IPS-18a (cell line): ENCODE measurements at regions not wholly inside any gene's neighbourhood (a gene's known extent, or its start where the extent isn't known, plus 50 kb on each side); places are given as distances from the start of the nearest gene placed in this dataset.

Experiments used
- H3K27ac ChIP-seq: one replicate; pipeline ENCODE4 v1.5.1; 2013; ENCODE audit warnings: low read length
- H3K27me3 ChIP-seq: one replicate; pipeline ENCODE4 v1.6.1; 2013; ENCODE audit warnings: mild to moderate bottlenecking, low read length; ENCODE audit not compliant: control insufficient read depth, insufficient read depth
- H3K36me3 ChIP-seq: one replicate; pipeline ENCODE4 v1.6.1; 2013; ENCODE audit warnings: low read depth, low read length; ENCODE audit not compliant: control insufficient read depth
- H3K4me1 ChIP-seq: one replicate; pipeline ENCODE4 v1.6.1; 2013; ENCODE audit warnings: low read depth, low read length; ENCODE audit not compliant: control insufficient read depth
- H3K4me3 ChIP-seq: one replicate; pipeline ENCODE4 v1.5.1; 2013; ENCODE audit warnings: low read length
- H3K9ac ChIP-seq: one replicate; pipeline ENCODE4 v1.6.1; 2013; ENCODE audit warnings: mild to moderate bottlenecking, low read length, moderate library complexity
- H3K9me3 ChIP-seq: one replicate; pipeline ENCODE4 v1.6.1; 2013; ENCODE audit warnings: low read depth, low read length; ENCODE audit not compliant: control insufficient read depth

- H3K27me3 ChIP-seq, result no peaks in the 10 kb centered on the region
- H3K4me1 ChIP-seq, result no peaks in the 10 kb centered on the region
- no peak overlapping the region for H3K9ac ChIP-seq
- H3K36me3 ChIP-seq, result no peaks in the 10 kb centered on the region
- H3K27ac ChIP-seq, result no peak overlapping the region
- no peak overlapping the region for H3K4me3 ChIP-seq
- no peaks in the 10 kb centered on the region for H3K9me3 ChIP-seq
Measured at GRCh38 chr14:62099091-62099490, 336.9 kb downstream of the SNAPC1 start.

GRCh38 chr14:62101189-62101588, 339.0 kb downstream of the SNAPC1 start:
- H3K27ac ChIP-seq, result no peak overlapping the region
- no peaks in the 10 kb centered on the region for H3K9me3 ChIP-seq
- H3K4me1 ChIP-seq, result no peaks in the 10 kb centered on the region
- no peaks in the 10 kb centered on the region for H3K27me3 ChIP-seq
- no peak overlapping the region for H3K4me3 ChIP-seq
- H3K36me3 ChIP-seq, result no peaks in the 10 kb centered on the region
- no peak overlapping the region for H3K9ac ChIP-seq

GRCh38 chr14:62101673-62102348, 339.6 kb downstream of the SNAPC1 start:
- no peak overlapping the region for H3K4me3 ChIP-seq

GRCh38 chr14:62102349-62102725, 340.1 kb downstream of the SNAPC1 start:
- Histone ChIP-seq H3K9me3 (no peaks in the 10 kb centered on the region), H3K9ac (no peak overlapping the region), H3K4me1 (no peaks in the 10 kb centered on the region), H3K27me3 (no peaks in the 10 kb centered on the region), H3K4me3 (no peak overlapping the region), H3K27ac (no peak overlapping the region), H3K36me3 (no peaks in the 10 kb centered on the region)

More at GRCh38 chr14:62101673-62102348, 339.6 kb downstream of the SNAPC1 start:
- H3K9ac ChIP-seq, result no peak overlapping the region
- H3K36me3 ChIP-seq, result no peaks in the 10 kb centered on the region
- no peaks in the 10 kb centered on the region for H3K9me3 ChIP-seq
- H3K27me3 ChIP-seq, result no peaks in the 10 kb centered on the region
- H3K4me1 ChIP-seq, result no peaks in the 10 kb centered on the region
- H3K27ac ChIP-seq, result no peak overlapping the region

GRCh38 chr14:62103464-62103863, 341.2 kb downstream of the SNAPC1 start:
- Histone ChIP-seq H3K27me3 (no peaks in the 10 kb centered on the region), H3K9me3 (no peaks in the 10 kb centered on the region), H3K36me3 (no peaks in the 10 kb centered on the region), H3K9ac (no peak overlapping the region), H3K4me1 (no peaks in the 10 kb centered on the region), H3K27ac (no peak overlapping the region), H3K4me3 (no peak overlapping the region)

- Histone ChIP-seq H3K9ac (no peak overlapping the region), H3K4me3 (no peak overlapping the region), H3K27me3 (peaks cover 11% of the 10 kb centered on the region), H3K27ac (no peak overlapping the region), H3K9me3 (no peaks in the 10 kb centered on the region), H3K36me3 (no peaks in the 10 kb centered on the region), H3K4me1 (no peaks in the 10 kb centered on the region)
Measured at GRCh38 chr14:62110941-62111340, 348.7 kb downstream of the SNAPC1 start.

- Histone ChIP-seq H3K27ac (no peak overlapping the region), H3K9ac (peak overlapping the region; percentile 49), H3K4me3 (peak overlapping the region; percentile 69), H3K27me3 (peaks cover 46% of the 10 kb centered on the region), H3K9me3 (no peaks in the 10 kb centered on the region), H3K4me1 (peaks cover 4% of the 10 kb centered on the region), H3K36me3 (no peaks in the 10 kb centered on the region)
Measured at GRCh38 chr14:62117010-62117750, 355.0 kb downstream of the SNAPC1 start.

- no peaks in the 10 kb centered on the region for H3K36me3 ChIP-seq
- H3K4me3 ChIP-seq, result peak overlapping the region; percentile 69
- H3K27me3 ChIP-seq, result peaks cover 46% of the 10 kb centered on the region
- no peak overlapping the region for H3K9ac ChIP-seq
- H3K4me1 ChIP-seq, result peaks cover 4% of the 10 kb centered on the region
- no peak overlapping the region for H3K27ac ChIP-seq
- no peaks in the 10 kb centered on the region for H3K9me3 ChIP-seq
Measured at GRCh38 chr14:62117751-62118105, 355.5 kb downstream of the SNAPC1 start.

- peaks cover 46% of the 10 kb centered on the region for H3K27me3 ChIP-seq
- H3K9ac ChIP-seq, result no peak overlapping the region
- no peak overlapping the region for H3K4me3 ChIP-seq
- H3K4me1 ChIP-seq, result peaks cover 4% of the 10 kb centered on the region
- H3K9me3 ChIP-seq, result no peaks in the 10 kb centered on the region
- H3K36me3 ChIP-seq, result no peaks in the 10 kb centered on the region
- no peak overlapping the region for H3K27ac ChIP-seq
Measured at GRCh38 chr14:62118461-62118860, 356.2 kb downstream of the SNAPC1 start.

GRCh38 chr14:62118871-62119270, 356.7 kb downstream of the SNAPC1 start:
- Histone ChIP-seq H3K27ac (no peak overlapping the region), H3K4me3 (no peak overlapping the region), H3K36me3 (no peaks in the 10 kb centered on the region), H3K9ac (no peak overlapping the region), H3K4me1 (peaks cover 4% of the 10 kb centered on the region), H3K9me3 (no peaks in the 10 kb centered on the region), H3K27me3 (peaks cover 46% of the 10 kb centered on the region)

- Histone ChIP-seq H3K36me3 (no peaks in the 10 kb centered on the region), H3K9me3 (no peaks in the 10 kb centered on the region), H3K4me3 (no peak overlapping the region), H3K4me1 (peaks cover 6% of the 10 kb centered on the region), H3K27me3 (peaks cover 7% of the 10 kb centered on the region), H3K9ac (no peak overlapping the region), H3K27ac (no peak overlapping the region)
Measured at GRCh38 chr14:62123961-62124360, 361.7 kb downstream of the SNAPC1 start.

GRCh38 chr14:62125793-62126192, 363.6 kb downstream of the SNAPC1 start:
- Histone ChIP-seq H3K4me3 (no peak overlapping the region), H3K4me1 (peaks cover 6% of the 10 kb centered on the region), H3K9me3 (no peaks in the 10 kb centered on the region), H3K27ac (no peak overlapping the region), H3K36me3 (no peaks in the 10 kb centered on the region), H3K9ac (no peak overlapping the region), H3K27me3 (no peaks in the 10 kb centered on the region)
